ENCODE measurements at regions not wholly inside any gene's neighbourhood (a gene's known extent, or its start where the extent isn't known, plus 50 kb on each side); places are given as distances from the start of the nearest gene placed in this dataset.

DNA sequence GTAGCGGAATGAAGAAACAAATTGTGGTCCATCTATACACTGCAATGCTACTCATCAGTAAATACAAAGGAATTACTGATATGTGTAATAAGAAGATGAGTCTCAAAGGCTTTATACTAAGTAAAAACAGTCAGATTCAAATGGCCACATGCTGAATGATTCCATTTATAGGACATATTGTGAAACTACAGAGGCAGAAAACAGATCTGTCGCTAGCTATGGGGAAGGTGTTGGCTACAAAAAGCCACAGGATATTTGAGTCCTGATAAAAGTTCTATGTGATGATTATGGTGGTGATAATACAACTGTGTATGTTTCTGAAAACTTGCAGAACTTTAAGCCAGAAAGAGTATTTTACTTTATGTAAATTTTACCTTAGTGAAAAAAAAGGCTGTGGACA, 313.2 kb downstream of the HDGFL1 start:
- H3K36me3 Mint-ChIP-seq (ENCODE audit: low read depth), result no peaks in the 10 kb centered on the region
- H3K27me3 Mint-ChIP-seq (ENCODE audit: low read depth), result no peaks in the 10 kb centered on the region
- no peaks in the 10 kb centered on the region for H3K9me3 Mint-ChIP-seq
- no peak overlapping the region for H3K27ac Mint-ChIP-seq
- H3K4me3 Mint-ChIP-seq, result no peak overlapping the region
- H3K4me1 Mint-ChIP-seq (ENCODE audit: low read depth), result no peaks in the 10 kb centered on the region

DNA sequence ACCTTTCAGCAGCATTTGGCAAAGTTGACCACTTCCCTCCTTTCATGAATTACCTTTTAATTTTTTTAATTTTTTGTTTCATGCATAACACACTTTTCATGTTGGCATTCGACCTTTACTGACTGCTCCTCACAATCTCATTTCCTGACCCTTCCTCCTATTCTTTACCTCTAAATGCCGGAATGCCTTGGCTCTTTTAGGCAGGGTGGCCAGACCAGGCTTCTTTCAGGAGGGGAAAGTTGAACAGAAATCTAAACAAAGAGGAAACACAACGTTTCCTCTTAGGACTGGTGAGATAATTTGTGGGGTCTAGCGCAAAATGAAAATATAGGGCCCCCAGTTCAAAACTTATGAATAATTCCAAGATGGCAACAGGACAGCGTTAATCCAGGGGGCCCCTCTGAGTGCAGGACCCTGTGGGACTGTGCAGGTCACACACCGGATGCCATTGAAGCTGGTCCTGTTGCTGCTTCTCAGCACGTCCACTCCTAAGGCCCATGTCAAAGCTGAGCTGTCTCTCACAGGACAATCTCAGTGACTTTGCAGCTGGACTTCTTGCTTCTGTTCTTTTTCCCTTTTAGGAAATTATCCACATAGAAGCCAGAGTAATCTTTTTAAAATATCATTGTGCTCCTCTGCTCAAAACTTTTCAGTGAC, 313.8 kb downstream of the HDGFL1 start:
- H3K4me1 Mint-ChIP-seq (ENCODE audit: low read depth), result no peaks in the 10 kb centered on the region
- no peaks in the 10 kb centered on the region for H3K9me3 Mint-ChIP-seq
- H3K27me3 Mint-ChIP-seq (ENCODE audit: low read depth), result no peaks in the 10 kb centered on the region
- H3K36me3 Mint-ChIP-seq (ENCODE audit: low read depth), result no peaks in the 10 kb centered on the region
- no peak overlapping the region for H3K27ac Mint-ChIP-seq
- no peak overlapping the region for H3K4me3 Mint-ChIP-seq

- Mint-ChIP-seq H3K36me3 (ENCODE audit: low read depth) (no peaks in the 10 kb centered on the region), H3K9me3 (no peaks in the 10 kb centered on the region), H3K4me3 (no peak overlapping the region), H3K27me3 (ENCODE audit: low read depth) (no peaks in the 10 kb centered on the region), H3K27ac (no peak overlapping the region), H3K4me1 (ENCODE audit: low read depth) (no peaks in the 10 kb centered on the region)
Observed at GRCh38 chr6:22884456-22884855, 315.1 kb downstream of the HDGFL1 start.

GRCh38 chr6:22886650-22887581, 317.6 kb downstream of the HDGFL1 start:
- Mint-ChIP-seq H3K9me3 (no peaks in the 10 kb centered on the region), H3K36me3 (ENCODE audit: low read depth) (no peaks in the 10 kb centered on the region), H3K4me1 (ENCODE audit: low read depth) (no peaks in the 10 kb centered on the region), H3K27me3 (ENCODE audit: low read depth) (no peaks in the 10 kb centered on the region), H3K4me3 (no peak overlapping the region), H3K27ac (no peak overlapping the region)

DNA sequence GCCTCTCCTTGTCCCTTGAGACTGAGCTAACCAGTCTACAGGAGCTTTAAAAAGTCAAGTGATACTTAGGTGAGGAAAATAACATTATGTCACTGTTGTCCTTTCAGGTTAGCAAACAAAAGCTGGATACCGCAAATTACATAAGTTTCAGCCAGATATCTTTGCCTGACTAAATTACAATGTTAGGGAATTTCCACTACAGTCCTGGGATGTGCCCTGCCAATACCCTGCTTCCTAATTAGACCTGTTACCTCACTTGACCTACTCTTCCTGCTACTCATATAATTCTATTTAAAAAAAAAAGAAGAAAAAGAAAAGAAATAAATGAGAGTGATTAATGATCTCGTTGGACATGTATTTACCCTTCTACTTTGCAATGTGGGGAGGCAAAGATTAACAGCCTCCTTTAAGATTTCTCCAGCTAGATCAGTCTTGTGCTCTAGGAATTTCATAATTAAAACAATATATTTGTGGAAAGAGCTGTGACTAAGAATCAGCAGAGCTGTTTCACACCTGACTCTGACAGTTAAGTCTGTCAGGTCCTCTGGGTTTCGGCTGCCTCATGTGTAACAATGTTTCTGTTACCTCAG, 318.9 kb downstream of the HDGFL1 start:
- H3K4me1 Mint-ChIP-seq (ENCODE audit: low read depth), result no peaks in the 10 kb centered on the region
- no peaks in the 10 kb centered on the region for H3K9me3 Mint-ChIP-seq
- H3K4me3 Mint-ChIP-seq, result no peak overlapping the region
- no peaks in the 10 kb centered on the region for H3K27me3 Mint-ChIP-seq (ENCODE audit: low read depth)
- H3K36me3 Mint-ChIP-seq (ENCODE audit: low read depth), result no peaks in the 10 kb centered on the region
- no peak overlapping the region for H3K27ac Mint-ChIP-seq

- Mint-ChIP-seq H3K9me3 (no peaks in the 10 kb centered on the region), H3K4me1 (ENCODE audit: low read depth) (no peaks in the 10 kb centered on the region), H3K36me3 (ENCODE audit: low read depth) (no peaks in the 10 kb centered on the region), H3K27me3 (ENCODE audit: low read depth) (no peaks in the 10 kb centered on the region), H3K4me3 (no peak overlapping the region), H3K27ac (no peak overlapping the region)
Observed at GRCh38 chr6:22891934-22892333, 322.6 kb downstream of the HDGFL1 start.

DNA sequence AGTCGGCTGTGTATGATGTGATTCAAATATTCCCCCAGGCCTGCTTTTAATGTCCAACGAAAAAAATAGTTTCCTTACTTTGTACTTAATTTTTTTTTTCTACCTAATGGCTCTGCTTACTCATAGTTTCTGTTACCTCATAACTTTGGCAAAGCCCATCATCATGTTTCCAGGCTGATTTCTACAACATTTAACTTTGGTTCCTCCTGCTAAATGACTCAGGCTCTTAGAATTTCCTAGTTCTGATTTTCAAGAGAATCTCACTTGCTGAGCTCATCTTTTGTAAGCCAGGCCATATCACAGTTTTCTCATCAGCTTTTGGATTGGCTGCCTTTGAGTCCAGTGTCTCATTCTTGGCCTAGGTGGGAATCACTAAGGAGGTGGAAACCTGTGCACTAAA, 323.1 kb downstream of the HDGFL1 start:
- H3K27me3 Mint-ChIP-seq (ENCODE audit: low read depth), result no peaks in the 10 kb centered on the region
- no peaks in the 10 kb centered on the region for H3K4me1 Mint-ChIP-seq (ENCODE audit: low read depth)
- H3K4me3 Mint-ChIP-seq, result no peak overlapping the region
- no peaks in the 10 kb centered on the region for H3K9me3 Mint-ChIP-seq
- H3K27ac Mint-ChIP-seq, result no peak overlapping the region
- no peaks in the 10 kb centered on the region for H3K36me3 Mint-ChIP-seq (ENCODE audit: low read depth)

GRCh38 chr6:22896696-22897095, 327.3 kb downstream of the HDGFL1 start:
- no peaks in the 10 kb centered on the region for H3K4me1 Mint-ChIP-seq (ENCODE audit: low read depth)
- H3K4me3 Mint-ChIP-seq, result no peak overlapping the region
- no peaks in the 10 kb centered on the region for H3K27me3 Mint-ChIP-seq (ENCODE audit: low read depth)
- H3K27ac Mint-ChIP-seq, result no peak overlapping the region
- no peaks in the 10 kb centered on the region for H3K9me3 Mint-ChIP-seq
- H3K36me3 Mint-ChIP-seq (ENCODE audit: low read depth), result no peaks in the 10 kb centered on the region

- Mint-ChIP-seq H3K36me3 (ENCODE audit: low read depth) (no peaks in the 10 kb centered on the region), H3K9me3 (no peaks in the 10 kb centered on the region), H3K27ac (no peak overlapping the region), H3K27me3 (ENCODE audit: low read depth) (no peaks in the 10 kb centered on the region), H3K4me3 (no peak overlapping the region), H3K4me1 (ENCODE audit: low read depth) (no peaks in the 10 kb centered on the region)
Observed at GRCh38 chr6:22899426-22899825, 330.1 kb downstream of the HDGFL1 start.

- H3K4me1 Mint-ChIP-seq (ENCODE audit: low read depth), result no peaks in the 10 kb centered on the region
- no peaks in the 10 kb centered on the region for H3K36me3 Mint-ChIP-seq (ENCODE audit: low read depth)
- H3K27me3 Mint-ChIP-seq (ENCODE audit: low read depth), result no peaks in the 10 kb centered on the region
- no peak overlapping the region for H3K4me3 Mint-ChIP-seq
- no peaks in the 10 kb centered on the region for H3K9me3 Mint-ChIP-seq
- no peak overlapping the region for H3K27ac Mint-ChIP-seq
Observed at GRCh38 chr6:22903826-22904225, 334.5 kb downstream of the HDGFL1 start.

DNA sequence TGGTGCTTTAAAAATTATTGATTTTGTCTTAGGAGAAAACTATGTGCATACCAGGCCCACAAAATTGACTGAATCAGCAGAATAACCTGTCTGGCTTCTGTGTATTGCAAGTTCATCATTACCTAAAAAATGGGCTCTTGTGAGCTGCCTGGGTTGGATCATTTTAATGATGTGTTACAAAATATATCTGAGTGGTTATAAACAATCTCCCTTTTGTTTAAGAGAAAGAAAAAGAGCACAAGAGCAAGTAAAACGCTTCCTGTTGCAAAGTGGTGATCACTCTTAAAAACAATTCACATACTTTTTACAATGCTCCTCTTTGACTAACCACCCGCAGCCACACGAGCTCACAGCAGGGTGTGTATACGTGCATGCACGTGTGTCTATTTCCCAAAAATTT, 335.1 kb downstream of the HDGFL1 start:
- Mint-ChIP-seq H3K4me1 (ENCODE audit: low read depth) (no peaks in the 10 kb centered on the region), H3K36me3 (ENCODE audit: low read depth) (no peaks in the 10 kb centered on the region), H3K27ac (no peak overlapping the region), H3K4me3 (no peak overlapping the region), H3K9me3 (peaks cover 4% of the 10 kb centered on the region), H3K27me3 (ENCODE audit: low read depth) (no peaks in the 10 kb centered on the region)

GRCh38 chr6:22906091-22906549, 336.8 kb downstream of the HDGFL1 start:
- Mint-ChIP-seq H3K27ac (no peak overlapping the region), H3K27me3 (ENCODE audit: low read depth) (no peaks in the 10 kb centered on the region), H3K36me3 (ENCODE audit: low read depth) (no peaks in the 10 kb centered on the region), H3K9me3 (peaks cover 5% of the 10 kb centered on the region), H3K4me1 (ENCODE audit: low read depth) (no peaks in the 10 kb centered on the region), H3K4me3 (no peak overlapping the region)

DNA sequence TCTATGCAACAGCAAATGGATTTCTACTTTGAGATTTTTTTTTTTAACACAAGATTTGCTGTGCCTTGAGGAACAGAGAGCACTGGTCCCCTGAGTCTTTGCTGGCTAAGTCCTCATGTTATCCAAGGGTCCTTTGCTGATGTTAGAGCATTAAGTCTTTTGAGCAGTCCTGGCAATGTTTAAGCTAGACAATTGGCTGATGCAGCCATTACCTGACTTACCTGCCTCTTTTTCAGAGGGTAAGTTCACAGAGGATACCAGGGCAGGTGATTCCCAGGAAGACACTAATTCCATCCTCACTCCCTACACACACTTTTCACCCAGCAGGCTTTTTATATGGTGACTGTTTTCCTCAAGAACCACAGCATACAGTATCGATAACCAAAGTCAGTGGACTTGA, 337.7 kb downstream of the HDGFL1 start:
- peaks cover 5% of the 10 kb centered on the region for H3K9me3 Mint-ChIP-seq
- no peaks in the 10 kb centered on the region for H3K27me3 Mint-ChIP-seq (ENCODE audit: low read depth)
- no peak overlapping the region for H3K27ac Mint-ChIP-seq
- H3K4me3 Mint-ChIP-seq, result no peak overlapping the region
- no peaks in the 10 kb centered on the region for H3K4me1 Mint-ChIP-seq (ENCODE audit: low read depth)
- H3K36me3 Mint-ChIP-seq (ENCODE audit: low read depth), result no peaks in the 10 kb centered on the region

DNA sequence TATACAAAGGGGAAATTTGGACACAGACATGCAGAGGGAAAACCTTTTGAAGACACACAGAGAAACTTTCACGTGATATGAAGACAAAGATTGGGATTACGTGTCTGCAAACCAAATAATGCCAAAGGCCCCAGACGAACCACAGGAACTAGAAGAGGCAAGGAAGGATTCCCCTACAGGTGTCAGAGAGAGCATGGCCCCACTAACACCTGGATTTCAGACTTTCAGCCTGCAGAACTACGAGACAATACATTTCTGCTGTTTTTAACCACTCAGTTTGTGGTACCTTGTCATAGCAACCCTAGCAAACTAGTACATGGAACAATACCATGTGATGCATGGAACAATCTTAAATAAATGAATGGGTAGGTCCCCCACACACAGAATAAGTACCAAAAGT, 341.0 kb downstream of the HDGFL1 start:
- H3K9me3 Mint-ChIP-seq, result peaks cover 5% of the 10 kb centered on the region
- H3K27me3 Mint-ChIP-seq (ENCODE audit: low read depth), result no peaks in the 10 kb centered on the region
- no peak overlapping the region for H3K4me3 Mint-ChIP-seq
- H3K4me1 Mint-ChIP-seq (ENCODE audit: low read depth), result no peaks in the 10 kb centered on the region
- H3K36me3 Mint-ChIP-seq (ENCODE audit: low read depth), result no peaks in the 10 kb centered on the region
- no peak overlapping the region for H3K27ac Mint-ChIP-seq

DNA sequence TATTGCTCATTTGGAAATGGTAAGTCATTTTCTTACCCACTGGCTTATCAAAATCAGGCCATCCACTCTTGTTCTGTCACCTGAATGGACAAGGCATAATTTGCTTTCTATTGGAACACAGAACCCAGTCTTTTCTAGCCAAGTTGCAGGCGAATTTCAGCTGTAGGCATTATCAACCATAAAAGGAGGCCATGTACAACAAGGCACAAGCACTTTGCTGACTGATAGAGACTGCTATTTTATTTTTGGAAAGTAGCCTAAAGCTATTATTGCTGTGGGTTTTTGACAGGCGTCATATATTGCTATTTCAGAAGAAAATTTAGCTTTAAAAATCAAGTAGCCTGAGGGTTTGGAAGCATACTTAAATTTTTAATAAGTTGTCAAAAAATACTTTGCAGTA, 344.2 kb downstream of the HDGFL1 start:
- H3K27ac Mint-ChIP-seq, result no peak overlapping the region
- no peaks in the 10 kb centered on the region for H3K27me3 Mint-ChIP-seq (ENCODE audit: low read depth)
- H3K36me3 Mint-ChIP-seq (ENCODE audit: low read depth), result no peaks in the 10 kb centered on the region
- no peaks in the 10 kb centered on the region for H3K4me1 Mint-ChIP-seq (ENCODE audit: low read depth)
- H3K9me3 Mint-ChIP-seq, result peaks cover 15% of the 10 kb centered on the region
- H3K4me3 Mint-ChIP-seq, result no peak overlapping the region
